BLaER1 treated with 17β-estradiol and CSF1 and Interleukin-3, amounts not matched to agents 10 nM and 100 nM (cell line): ENCODE measurements at regions not wholly inside any gene's neighbourhood (a gene's known extent, or its start where the extent isn't known, plus 50 kb on each side); places are given as distances from the start of the nearest gene placed in this dataset.

Experiments used
- H3K27ac ChIP-seq, 11 experiments: shearing (Covaris generic); formaldehyde crosslinking; 2 replicates each; pipeline ENCODE4 v1.8.1; 2022
- H3K27me3 ChIP-seq, 11 experiments: shearing (Covaris generic); formaldehyde crosslinking; 2 replicates each; pipeline ENCODE4 v1.8.1; 2022
- H3K36me3 ChIP-seq, 11 experiments: shearing (Covaris generic); formaldehyde crosslinking; 2 replicates each; pipeline ENCODE4 v1.8.1; 2022
- H3K4me1 ChIP-seq, 10 experiments: shearing (Covaris generic); formaldehyde crosslinking; 2 replicates each; pipeline ENCODE4 v1.8.1; 2022
- H3K4me2 ChIP-seq, 11 experiments: shearing (Covaris generic); formaldehyde crosslinking; 2 replicates each; pipeline ENCODE4 v1.8.1; 2022
- H3K4me3 ChIP-seq, 10 experiments: shearing (Covaris generic); formaldehyde crosslinking; 2 replicates each; pipeline ENCODE4 v1.8.1; 2022
- H3K9ac ChIP-seq, 11 experiments: shearing (Covaris generic); formaldehyde crosslinking; 2 replicates each; pipeline ENCODE4 v1.8.1; 2022
- H3K9me3 ChIP-seq, 11 experiments: shearing (Covaris generic); formaldehyde crosslinking; replicated peaks in 1 of 11; 2 replicates each; pipeline ENCODE4 v1.8.1; 2022
- H4K20me1 ChIP-seq, 11 experiments: shearing (Covaris generic); formaldehyde crosslinking; 2 replicates each; pipeline ENCODE4 v1.8.1; 2022
- Cebpa-rat ChIP-seq, 11 experiments: shearing (Covaris generic); IDR thresholded peaks; 2 replicates each; pipeline ENCODE4 v1.8.1; 2022

DNA sequence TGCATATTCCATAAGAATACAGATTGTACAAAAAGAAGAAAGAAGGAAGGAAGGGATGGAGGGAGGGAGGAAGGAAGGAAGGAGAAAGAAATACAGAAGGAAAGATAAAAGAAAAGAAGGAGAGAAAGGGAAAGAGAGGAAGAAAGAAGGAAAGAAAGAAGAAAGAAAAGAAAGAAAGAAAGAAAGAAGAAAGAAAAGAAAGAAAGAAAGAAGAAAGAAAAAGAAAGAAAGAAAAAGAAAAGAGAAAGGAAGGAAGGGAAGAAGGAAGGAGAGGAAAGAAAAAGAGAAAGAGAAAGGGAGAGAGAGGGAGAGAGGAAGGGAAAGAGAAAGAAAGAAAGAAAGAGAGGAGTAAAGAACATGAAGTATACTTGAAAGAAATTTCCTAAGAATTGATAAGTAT is 577.9 kb upstream of the ALCAM start:
- Histone ChIP-seq H3K36me3 (no peaks in the 10 kb centered on the region), H3K4me3 (no peak overlapping the region)

GRCh38 chr3:104791331-104791730 is 575.4 kb upstream of the ALCAM start:
- Histone ChIP-seq H3K36me3 (no peaks in the 10 kb centered on the region), H3K4me1 (no peaks in the 10 kb centered on the region), H3K9ac (no peak overlapping the region), H3K27ac (no peak overlapping the region), H4K20me1 (no peaks in the 10 kb centered on the region), H3K4me2 (no peak overlapping the region), H3K4me3 (no peak overlapping the region), H3K27me3 (no peaks in the 10 kb centered on the region), H3K9me3 (no peaks in the 10 kb centered on the region)
- no peak for TF ChIP-seq Cebpa-rat (IDR thresholded peaks at IDR 0.05)

More for the DNA sequence above, 577.9 kb upstream of the ALCAM start:
- H3K27me3 ChIP-seq: no peaks in the 10 kb centered on the region
- H3K4me2 ChIP-seq: no peak overlapping the region
- H3K9me3 ChIP-seq: no peaks in the 10 kb centered on the region
- no peaks in the 10 kb centered on the region for H3K4me1 ChIP-seq
- H3K9ac ChIP-seq: no peak overlapping the region
- no peak overlapping the region for H3K27ac ChIP-seq
- no peaks in the 10 kb centered on the region for H4K20me1 ChIP-seq
- no peak for TF ChIP-seq Cebpa-rat (IDR thresholded peaks at IDR 0.05)

- no peak overlapping the region for H3K9ac ChIP-seq
- no peaks in the 10 kb centered on the region for H3K9me3 ChIP-seq
- no peaks in the 10 kb centered on the region for H3K36me3 ChIP-seq
- no peak for TF ChIP-seq Cebpa-rat (IDR thresholded peaks at IDR 0.05)
- H3K4me1 ChIP-seq: no peaks in the 10 kb centered on the region
- H3K4me3 ChIP-seq: no peak overlapping the region
- no peak overlapping the region for H3K4me2 ChIP-seq
- no peaks in the 10 kb centered on the region for H3K27me3 ChIP-seq
- H3K27ac ChIP-seq: no peak overlapping the region
- H4K20me1 ChIP-seq: no peaks in the 10 kb centered on the region
Measured at GRCh38 chr3:104796556-104796955, 570.2 kb upstream of the ALCAM start.

DNA sequence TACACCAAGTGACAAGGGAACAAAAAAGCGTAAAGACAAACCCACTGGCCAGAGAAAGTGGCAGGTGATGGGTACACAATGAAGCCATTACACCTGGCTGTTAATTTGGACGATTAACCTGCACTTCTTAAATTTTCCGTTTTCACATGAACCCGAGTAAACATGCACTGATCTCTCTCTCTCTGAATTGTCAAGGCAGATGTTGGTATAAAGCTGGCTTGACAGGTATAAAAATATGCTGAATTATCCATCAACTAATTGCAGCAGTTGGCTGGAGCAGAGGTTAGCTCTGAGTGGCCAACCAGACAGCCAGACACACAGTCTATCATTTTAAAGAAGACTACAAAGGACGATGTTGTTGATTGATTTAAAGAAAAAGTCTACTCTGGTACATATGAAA is 561.7 kb upstream of the ALCAM start:
- H3K27ac ChIP-seq: no peak overlapping the region
- no peaks in the 10 kb centered on the region for H3K4me1 ChIP-seq
- no peaks in the 10 kb centered on the region for H4K20me1 ChIP-seq
- H3K9ac ChIP-seq: no peak overlapping the region
- no peaks in the 10 kb centered on the region for H3K27me3 ChIP-seq
- no peak overlapping the region for H3K4me2 ChIP-seq
- no peak for TF ChIP-seq Cebpa-rat (IDR thresholded peaks at IDR 0.05)
- H3K9me3 ChIP-seq: no peaks in the 10 kb centered on the region
- H3K36me3 ChIP-seq: no peaks in the 10 kb centered on the region
- no peak overlapping the region for H3K4me3 ChIP-seq

DNA sequence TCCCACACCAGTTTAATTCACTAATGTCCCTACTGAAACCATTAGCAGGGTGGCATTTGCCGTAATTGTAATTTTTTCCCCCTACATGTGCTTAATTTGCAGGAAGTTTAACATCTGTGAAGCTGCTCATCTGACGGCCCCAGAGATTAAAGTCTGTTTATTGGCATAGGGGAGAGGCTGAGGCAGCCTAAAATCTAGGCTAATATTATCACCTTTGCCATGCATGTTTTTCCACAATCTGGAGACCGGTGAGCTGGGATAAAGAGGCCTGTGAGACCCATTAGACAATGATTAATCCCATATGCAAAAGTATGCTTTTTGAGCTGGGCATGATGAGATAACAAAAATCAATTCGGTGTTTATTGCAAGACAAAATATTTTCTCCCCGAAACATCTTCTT is 561.2 kb upstream of the ALCAM start:
- Histone ChIP-seq H3K9ac (no peak overlapping the region), H3K4me2 (no peak overlapping the region)

DNA sequence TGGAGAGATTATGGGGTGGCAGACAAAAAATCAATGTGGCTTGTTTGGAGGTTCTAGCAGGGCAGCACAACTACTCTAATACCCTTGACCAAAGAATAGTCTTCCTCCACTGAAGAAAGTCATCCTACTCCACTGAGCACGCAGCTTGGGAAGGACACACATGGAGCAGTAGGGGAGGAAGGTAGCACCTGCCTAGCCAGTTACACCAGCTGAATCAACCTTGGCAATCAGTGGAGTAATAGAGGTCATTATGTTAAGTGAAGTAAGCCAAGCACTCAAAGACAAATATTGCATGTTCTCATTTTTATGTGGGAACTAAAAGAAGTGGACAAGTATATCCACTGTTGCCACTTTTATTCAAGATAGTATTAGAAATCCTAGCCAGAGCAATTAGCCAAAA is 555.8 kb upstream of the ALCAM start:
- no peaks in the 10 kb centered on the region for H3K36me3 ChIP-seq
- H3K4me3 ChIP-seq: no peak overlapping the region
- no peak overlapping the region for H3K4me2 ChIP-seq
- H4K20me1 ChIP-seq: no peaks in the 10 kb centered on the region
- H3K4me1 ChIP-seq: no peaks in the 10 kb centered on the region
- no peak for TF ChIP-seq Cebpa-rat (IDR thresholded peaks at IDR 0.05)
- H3K9ac ChIP-seq: no peak overlapping the region
- H3K27ac ChIP-seq: no peak overlapping the region
- no peaks in the 10 kb centered on the region for H3K27me3 ChIP-seq
- H3K9me3 ChIP-seq: no peaks in the 10 kb centered on the region

More for the DNA sequence above, 561.2 kb upstream of the ALCAM start:
- H3K4me3 ChIP-seq: no peak overlapping the region
- no peaks in the 10 kb centered on the region for H4K20me1 ChIP-seq
- H3K9me3 ChIP-seq: no peaks in the 10 kb centered on the region
- no peaks in the 10 kb centered on the region for H3K4me1 ChIP-seq
- no peaks in the 10 kb centered on the region for H3K36me3 ChIP-seq
- H3K27ac ChIP-seq: no peak overlapping the region
- H3K27me3 ChIP-seq: no peaks in the 10 kb centered on the region
- TF ChIP-seq Cebpa-rat (IDR thresholded peaks at IDR 0.05): no peak

- Histone ChIP-seq H3K36me3 (no peaks in the 10 kb centered on the region), H3K4me3 (no peak overlapping the region), H3K27ac (no peak overlapping the region), H3K9ac (no peak overlapping the region), H3K27me3 (no peaks in the 10 kb centered on the region), H4K20me1 (no peaks in the 10 kb centered on the region), H3K4me1 (no peaks in the 10 kb centered on the region), H3K9me3 (peaks cover 5 to 11% (median 8%) of the 10 kb centered on the region in 11 experiments), H3K4me2 (no peak overlapping the region)
- no peak for TF ChIP-seq Cebpa-rat (IDR thresholded peaks at IDR 0.05)
Measured at GRCh38 chr3:104816008-104816407, 550.7 kb upstream of the ALCAM start.

DNA sequence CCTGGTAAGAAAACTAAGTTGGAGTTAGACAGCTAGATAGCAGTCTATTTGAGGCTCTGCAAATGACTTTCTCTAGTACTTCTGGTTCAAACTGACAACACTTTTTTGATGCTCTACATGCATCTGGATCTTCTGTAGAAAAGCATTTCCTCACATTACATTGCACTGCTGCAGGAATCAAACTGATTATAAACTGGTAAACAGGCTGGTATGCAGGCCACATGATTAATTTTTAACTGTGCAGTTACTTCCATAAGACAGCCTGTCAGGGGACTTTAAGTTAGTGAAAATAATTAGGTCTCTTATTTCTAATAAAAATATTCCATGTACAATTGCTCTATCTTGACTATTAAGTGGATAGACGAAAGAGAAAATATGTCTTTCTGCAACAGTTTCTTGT is 550.0 kb upstream of the ALCAM start:
- Histone ChIP-seq H3K27me3 (no peaks in the 10 kb centered on the region), H3K27ac (no peak overlapping the region), H3K4me3 (no peak overlapping the region), H4K20me1 (no peaks in the 10 kb centered on the region), H3K4me1 (no peaks in the 10 kb centered on the region), H3K4me2 (no peak overlapping the region), H3K36me3 (no peaks in the 10 kb centered on the region), H3K9me3 (peaks cover 12 to 18% (median 15%) of the 10 kb centered on the region in 11 experiments), H3K9ac (no peak overlapping the region)
- no peak for TF ChIP-seq Cebpa-rat (IDR thresholded peaks at IDR 0.05)

GRCh38 chr3:104819333-104819732 is 547.4 kb upstream of the ALCAM start:
- H3K4me3 ChIP-seq: no peak overlapping the region
- no peak overlapping the region for H3K27ac ChIP-seq
- no peak overlapping the region for H3K4me2 ChIP-seq
- H3K9ac ChIP-seq: no peak overlapping the region
- no peaks in the 10 kb centered on the region for H3K4me1 ChIP-seq
- no peak for TF ChIP-seq Cebpa-rat (IDR thresholded peaks at IDR 0.05)
- no peaks in the 10 kb centered on the region for H4K20me1 ChIP-seq
- peaks cover 18 to 28% (median 22%) of the 10 kb centered on the region in 11 experiments for H3K9me3 ChIP-seq
- H3K27me3 ChIP-seq: no peaks in the 10 kb centered on the region
- H3K36me3 ChIP-seq: no peaks in the 10 kb centered on the region

GRCh38 chr3:104820959-104821358 is 545.8 kb upstream of the ALCAM start:
- Histone ChIP-seq H3K4me1 (no peaks in the 10 kb centered on the region), H4K20me1 (no peaks in the 10 kb centered on the region), H3K9ac (no peak overlapping the region), H3K4me3 (no peak overlapping the region), H3K9me3 (peaks cover 18 to 28% (median 22%) of the 10 kb centered on the region in 11 experiments), H3K4me2 (no peak overlapping the region), H3K27me3 (no peaks in the 10 kb centered on the region), H3K27ac (no peak overlapping the region), H3K36me3 (no peaks in the 10 kb centered on the region)
- TF ChIP-seq Cebpa-rat (IDR thresholded peaks at IDR 0.05): no peak

DNA sequence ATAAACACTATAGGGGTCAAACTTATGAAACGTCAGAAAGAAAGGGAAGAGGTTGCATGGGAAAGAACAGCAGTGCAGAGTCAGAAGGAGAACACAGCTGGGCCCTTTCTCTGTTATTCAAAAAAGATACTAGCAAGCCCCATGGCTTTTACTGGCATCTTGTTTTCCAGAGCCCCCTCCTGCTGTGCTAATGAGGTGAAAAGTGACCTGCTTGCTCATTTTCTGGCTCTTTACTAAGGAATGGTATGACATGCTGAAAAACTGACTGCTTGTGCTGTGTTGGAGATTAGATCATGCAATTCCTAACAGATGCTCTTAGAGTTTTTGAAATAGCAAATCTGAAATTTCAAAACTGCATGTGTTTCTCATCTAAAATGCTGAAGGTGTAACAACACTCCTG is 541.6 kb upstream of the ALCAM start:
- Histone ChIP-seq H3K36me3 (no peaks in the 10 kb centered on the region), H3K4me1 (no peaks in the 10 kb centered on the region), H3K9ac (no peak overlapping the region), H3K27me3 (no peaks in the 10 kb centered on the region), H3K4me3 (no peak overlapping the region), H3K27ac (no peak overlapping the region), H4K20me1 (no peaks in the 10 kb centered on the region), H3K9me3 (peaks cover 18 to 27% (median 22%) of the 10 kb centered on the region in 11 experiments), H3K4me2 (no peak overlapping the region)
- TF ChIP-seq Cebpa-rat (IDR thresholded peaks at IDR 0.05): no peak
